HG03108 (cell line): ENCODE measurements at regions not wholly inside any gene's neighbourhood (a gene's known extent, or its start where the extent isn't known, plus 50 kb on each side); places are given as distances from the start of the nearest gene placed in this dataset.
"Not testable (repeated sequence)": the region's sequence is repeated elsewhere in the genome, so short reads cannot be mapped to it uniquely, and the experiment has no call there.

Source experiments
- ATAC-seq: cut with Tn5 transposase; IDR thresholded peaks from one replicate; pipeline ENCODE4 v1.9.1; 2021; ENCODE audit warnings: moderate library complexity; ENCODE audit not compliant: unreplicated experiment

DNA sequence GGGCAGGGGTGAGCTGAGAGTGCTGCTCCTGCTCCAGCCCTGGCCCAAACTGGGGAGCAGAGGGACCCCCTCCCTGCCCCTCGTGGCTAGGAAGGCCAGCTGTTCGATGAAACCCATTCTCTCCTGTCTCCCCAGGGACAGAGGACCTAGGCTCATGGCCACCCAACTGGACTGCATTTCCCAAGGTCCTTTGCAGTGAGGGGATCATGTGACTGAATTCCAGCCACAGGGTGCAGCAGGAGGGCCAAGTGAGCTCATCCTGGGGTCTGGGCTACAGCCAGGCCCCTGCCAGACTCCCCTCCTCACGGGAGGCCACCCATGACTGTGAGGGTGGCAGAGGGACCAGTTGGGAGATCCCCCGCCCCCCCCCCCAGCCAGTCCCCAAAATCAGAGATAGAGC lies 777.6 kb downstream of the TBC1D22A start:
- no peak for ATAC-seq

DNA sequence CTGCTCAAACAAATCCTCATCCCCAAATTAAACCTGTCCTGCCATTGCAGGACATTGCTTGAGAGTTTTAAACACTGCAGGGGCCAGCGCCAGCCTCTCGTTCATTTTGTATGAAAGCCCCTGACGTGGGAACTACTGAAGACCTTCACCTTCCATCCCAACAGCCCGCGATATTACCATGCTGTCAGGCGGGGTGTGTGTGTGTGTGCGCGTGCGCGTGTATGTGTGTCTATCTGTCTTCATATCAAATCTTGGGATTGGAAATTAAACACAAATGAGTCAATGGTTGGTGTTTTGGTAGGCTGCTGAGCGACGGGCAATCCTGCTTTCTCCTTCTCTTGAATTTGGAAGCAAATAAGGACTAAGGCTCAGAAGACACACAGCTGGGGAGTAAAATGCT lies 776.9 kb downstream of the TBC1D22A start:
- ATAC-seq, result no peak

DNA sequence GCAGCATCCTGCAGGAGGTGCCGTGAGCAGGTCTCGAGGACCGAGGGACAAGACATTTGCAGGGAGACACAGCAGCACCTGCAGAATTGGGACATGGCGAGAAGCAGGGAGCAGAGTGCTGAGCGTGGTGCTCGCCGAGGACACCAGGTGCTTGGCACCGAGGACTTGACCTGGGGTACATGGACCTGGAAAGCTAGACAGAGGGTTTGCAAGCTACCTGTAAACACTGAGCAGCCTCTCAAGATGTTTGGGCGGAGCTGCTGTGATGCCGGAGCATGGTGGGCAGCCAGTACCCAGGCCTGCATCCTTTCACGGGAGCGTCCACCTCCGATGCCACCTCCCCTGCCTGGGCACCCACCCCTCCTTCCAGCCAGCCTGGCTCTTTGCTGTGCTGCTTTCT lies 773.2 kb downstream of the TBC1D22A start:
- ATAC-seq, result no peak

DNA sequence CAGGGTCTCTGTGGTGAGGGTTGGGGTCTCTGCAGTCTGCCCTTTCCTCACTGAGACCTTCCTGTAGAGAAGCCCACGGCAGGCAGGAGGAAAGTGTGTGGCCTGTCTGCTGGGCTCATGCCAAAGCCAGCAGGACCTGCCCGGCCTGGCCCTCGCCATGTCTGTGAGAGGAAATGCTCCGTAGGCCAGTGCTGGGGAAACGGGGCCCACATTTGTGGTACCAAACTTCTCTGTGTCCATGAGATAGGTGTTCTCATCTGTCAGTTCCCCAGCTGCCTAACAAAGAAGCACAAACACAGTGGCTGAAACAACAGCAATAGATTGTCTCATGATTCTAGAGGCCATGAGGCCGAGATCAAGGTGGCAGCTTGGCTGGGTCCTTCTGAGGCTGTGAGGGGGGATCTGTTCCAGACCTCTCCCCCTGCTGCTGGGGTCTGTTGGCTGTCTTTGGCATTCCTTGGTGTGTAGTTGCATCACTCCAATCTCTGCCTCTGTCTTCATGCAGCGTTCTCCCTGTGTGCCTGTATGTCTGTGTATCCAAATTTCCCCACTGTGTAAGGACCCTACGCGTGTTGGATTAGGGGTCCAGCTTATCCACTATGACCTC lies 772.5 kb downstream of the TBC1D22A start:
- ATAC-seq, result no peak

DNA sequence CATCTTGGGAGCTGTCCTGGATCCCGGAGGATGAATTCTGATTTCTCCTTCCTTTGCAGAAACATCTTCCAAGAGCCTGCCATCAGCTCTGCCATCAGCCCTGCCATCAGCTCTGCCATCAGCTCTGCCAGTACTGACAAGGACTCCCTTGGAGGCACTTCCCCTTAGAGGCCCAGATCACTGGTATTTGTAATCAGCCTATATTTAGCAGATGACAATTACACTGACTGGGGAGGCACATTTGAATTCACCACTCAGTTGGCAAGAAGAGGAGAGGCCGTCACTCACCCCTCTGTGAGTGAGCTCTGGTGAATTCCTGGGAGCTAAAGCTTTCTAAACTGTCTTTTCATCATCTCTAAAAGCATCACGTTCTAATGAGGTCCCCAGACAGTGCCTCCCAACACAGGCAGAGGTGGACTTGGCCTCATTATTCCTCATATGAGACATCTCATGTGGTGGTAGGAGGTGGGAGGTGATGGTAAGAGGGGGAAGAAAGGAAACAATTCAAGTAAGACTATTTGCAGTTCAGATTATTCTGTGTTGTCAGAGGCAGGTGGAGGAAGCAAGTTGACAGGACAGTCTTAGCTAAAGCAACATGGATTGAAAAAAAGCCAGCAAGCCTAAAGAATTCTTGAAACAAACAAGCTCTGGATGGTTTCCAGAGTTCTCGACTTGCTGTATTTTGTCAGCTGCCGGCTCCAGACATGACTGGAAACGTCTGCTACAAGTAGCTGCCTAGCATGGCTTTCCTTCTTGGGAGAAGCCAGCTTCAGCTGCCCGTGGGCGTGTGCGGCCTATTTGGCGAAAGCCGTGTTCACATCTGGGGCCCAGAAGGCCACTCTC lies 771.7 kb downstream of the TBC1D22A start:
- ATAC-seq, result no peak

DNA sequence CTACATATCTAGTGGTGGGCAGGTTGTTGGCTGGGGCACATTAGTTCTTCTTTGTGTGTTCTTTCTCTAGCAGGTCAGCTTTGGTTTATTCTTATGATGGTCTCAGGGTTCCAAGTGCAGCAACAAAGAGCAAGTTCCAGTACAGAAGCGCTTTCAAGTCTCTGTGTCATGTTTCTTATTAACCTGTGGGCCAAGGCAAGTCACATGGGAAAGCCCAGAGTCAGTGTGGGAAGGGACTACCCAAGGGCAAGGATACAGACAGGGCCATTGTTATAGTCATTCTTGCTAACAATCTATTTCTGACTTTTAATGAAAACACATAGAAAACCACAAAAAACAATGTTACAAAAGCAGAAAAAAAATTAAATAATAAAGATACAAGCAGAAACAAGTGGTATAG lies 754.6 kb downstream of the TBC1D22A start:
- no peak for ATAC-seq

DNA sequence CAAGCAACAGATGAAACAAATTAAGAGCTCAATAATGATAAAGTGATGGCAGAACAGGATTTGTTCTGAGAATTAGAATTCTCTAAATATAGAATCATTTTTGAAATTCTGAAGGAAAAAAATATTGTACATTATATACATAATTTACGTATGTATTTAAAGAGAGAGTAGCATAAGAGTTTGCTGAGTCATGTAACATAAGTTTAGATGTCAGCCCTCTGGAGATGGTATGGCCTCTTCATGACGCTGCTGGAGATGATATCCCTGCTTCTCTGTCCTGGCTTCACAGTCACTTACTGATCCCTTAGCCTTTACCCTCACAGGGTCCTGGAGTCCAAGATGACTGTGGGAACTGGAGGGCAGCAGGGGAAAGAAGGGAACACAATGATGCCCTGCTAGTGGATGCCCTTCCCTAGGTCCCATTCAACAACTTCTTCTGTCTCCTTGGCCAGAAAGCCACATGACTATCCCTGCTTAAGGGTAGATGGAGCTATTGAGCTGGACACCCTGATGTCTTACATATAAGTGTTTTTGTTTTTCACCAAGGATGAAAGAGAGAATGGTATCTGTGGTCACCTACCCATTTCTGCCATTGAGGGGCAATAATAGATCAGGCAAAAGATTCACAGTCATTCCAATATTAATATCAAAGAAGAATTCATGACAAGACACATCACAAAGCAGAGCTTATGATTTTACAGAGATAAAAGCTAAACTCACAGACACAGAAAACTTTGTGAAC lies 753.1 kb downstream of the TBC1D22A start:
- no peak for ATAC-seq

DNA sequence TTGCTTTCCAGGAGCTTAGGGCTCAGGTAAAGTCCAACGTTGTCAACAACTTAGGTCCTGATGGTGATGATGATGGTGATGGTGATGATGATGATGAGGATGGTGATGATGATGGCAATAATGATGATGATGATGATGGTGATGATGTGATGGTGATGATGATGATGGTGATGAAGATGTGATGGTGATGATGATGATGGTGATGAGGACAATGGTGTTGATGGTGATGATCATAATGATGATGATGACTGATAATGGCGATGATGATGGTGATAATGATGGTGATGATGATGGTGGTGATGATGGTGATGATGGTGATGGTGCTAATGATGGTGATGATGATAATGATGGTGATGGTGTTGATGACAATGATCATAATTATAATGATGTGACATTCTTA lies 750.2 kb downstream of the TBC1D22A start:
- ATAC-seq, result no peak

DNA sequence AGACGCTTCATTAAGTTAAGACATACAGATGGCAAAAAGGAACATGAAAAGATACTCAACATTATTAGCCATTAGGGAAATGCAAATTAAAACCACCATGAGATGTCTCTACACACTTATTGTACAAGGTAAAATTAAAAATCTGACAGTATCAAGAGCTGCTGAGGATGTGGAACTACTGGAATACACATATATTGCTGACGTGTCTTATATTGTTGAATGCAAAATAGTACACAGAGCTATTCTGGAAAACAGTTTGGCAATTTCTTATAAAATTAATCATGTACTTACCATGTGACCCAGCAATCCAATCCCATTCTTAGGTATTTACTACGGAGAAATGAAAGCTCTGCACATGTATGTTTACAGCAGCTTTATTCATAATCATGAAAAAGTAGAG lies 742.5 kb downstream of the TBC1D22A start:
- ATAC-seq, result no peak

DNA sequence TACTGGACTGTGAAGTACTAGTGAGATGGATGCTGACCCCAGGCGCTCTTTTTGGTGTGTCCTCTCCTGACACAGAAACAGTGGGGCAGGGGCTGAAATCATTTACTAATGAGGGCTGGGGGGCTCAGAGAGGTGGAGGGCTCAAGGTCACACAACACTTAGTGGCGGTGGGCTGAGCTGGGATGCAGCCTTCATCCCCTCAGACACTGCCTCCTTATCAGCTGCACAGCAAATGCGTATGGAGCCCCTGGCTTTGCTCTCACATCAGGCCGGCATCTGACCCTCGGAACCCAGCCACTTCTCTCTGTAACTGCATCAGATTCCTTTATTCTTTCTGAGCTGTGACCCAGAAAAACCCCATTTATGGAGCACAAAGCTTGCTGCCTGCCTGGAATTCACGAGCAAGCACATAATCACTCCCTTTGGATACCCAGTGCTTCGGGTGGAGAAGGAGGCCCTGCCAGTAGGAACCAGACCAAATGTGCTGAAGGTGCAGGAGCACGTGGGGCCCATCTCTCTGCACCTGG lies 736.6 kb downstream of the TBC1D22A start:
- no peak for ATAC-seq

DNA sequence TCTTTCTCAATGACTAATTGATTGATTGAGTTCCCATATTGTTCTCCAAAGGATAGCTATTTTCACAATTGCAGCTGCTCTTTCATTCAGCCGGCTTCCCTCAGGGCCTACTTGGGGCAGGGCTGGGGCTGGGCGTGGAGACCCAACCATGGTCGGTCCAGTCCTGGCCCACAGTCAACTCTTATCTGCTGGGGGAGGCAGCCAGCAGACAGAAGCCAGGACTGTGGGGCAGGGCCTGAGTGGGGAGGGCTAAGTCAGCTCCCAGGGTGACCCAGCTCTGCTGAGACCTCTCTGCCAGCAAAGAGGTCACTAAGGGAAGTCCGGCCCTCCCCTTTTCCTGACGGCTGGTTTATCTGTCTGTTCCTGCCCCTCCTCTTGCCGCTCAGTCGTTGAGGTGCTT lies 735.2 kb downstream of the TBC1D22A start:
- no peak for ATAC-seq

DNA sequence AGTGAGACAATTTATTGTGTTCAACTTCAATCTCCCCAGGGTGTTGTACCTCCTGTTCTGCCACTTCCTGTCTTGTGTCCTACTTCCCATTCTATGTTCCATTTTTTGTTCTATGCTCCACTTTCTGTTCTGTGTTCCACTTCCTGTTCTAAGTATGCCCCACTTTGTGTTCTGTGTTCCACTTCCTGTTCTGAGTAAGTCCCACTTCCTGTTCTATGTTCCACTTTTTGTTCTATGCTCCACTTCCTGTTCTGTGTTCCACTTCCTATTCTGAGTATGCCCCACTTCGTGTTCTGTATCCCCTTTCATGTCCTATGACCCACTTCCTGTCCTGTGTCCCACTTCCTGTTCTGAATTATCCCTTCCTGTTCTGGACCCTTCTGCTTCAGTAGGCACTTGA lies 732.7 kb downstream of the TBC1D22A start:
- ATAC-seq, result no peak

DNA sequence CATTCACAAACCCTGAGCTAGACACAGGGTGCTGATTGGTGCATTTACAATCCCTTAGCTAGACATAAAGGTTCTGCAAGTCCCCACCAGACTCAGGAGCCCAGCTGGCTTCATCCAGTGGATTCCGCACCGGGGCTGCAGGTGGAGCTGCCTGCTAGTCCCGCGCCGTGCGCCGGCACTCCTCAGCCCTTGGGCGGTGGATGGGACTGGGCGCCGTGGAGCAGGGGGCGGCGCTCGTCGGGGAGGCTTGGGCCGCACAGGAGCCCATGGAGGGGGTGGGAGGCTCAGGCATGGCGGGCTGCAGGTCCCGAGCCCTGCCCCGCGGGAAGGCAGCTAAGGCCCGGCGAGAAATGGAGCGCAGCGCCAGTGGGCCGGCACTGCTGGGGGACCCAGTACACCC lies 725.7 kb downstream of the TBC1D22A start:
- not testable (repeated sequence) for ATAC-seq

DNA sequence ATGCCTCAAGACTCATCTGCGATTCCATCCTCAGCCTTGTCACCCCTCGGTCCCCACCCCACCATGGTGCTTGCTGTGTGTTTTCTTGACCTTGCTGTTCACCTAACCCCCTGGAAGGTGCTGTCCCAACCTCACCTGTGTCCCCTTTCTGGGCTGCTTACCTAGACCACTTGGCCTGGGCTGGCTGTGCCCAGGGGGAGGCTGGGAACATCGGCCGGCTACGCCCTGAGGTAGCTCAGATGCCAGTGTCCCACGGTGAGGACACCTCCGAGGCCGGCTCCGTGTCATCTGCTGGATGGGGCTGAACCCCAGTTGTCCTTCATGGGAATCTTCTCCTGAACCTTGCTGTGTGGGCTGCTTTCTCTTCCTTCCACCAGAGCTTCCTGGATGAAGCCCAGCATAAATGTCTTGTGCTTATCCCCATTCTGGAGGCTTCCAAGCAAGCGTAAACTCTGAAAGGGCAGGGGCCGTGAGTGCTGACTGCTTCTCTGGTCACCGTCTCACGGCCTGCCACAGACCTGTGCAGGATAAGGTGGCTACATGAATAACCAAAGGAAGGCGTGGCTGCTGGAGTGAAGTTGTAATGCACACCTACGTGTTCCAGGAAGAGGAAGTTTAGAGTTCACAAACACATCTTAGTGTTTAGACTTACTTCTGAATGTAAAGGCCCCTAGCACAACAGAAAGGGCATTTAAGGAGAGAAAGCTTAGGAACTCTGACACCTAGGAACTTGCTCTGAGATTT lies 724.3 kb downstream of the TBC1D22A start:
- ATAC-seq, result no peak

DNA sequence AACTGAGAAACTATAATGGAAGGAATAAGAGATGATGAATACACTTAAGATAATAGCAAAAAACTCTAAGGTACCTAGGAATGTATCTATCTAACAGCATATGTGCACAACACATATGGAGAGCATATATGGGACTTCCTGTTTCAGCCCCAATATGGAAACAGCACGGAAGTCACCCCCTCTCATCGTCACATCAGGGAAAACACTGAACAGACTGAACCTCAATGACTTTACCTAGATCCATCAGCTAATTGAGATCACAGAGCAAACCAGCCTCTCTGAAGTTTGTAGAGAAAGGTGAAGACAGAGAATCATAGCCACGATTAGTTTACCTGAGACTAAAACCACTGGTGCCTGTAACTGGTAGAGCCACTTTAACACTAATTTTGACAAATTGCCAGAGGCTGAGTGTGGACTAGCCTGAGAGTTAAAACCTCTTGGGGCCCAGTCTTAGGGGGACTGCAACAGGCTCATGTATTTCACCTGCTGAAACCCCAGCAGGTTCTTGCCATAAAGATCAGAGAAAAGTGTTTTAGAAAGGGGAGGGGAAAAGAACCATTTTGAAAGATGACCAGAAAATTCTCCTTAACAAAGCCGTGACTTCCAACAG lies 722.6 kb downstream of the TBC1D22A start:
- no peak for ATAC-seq

DNA sequence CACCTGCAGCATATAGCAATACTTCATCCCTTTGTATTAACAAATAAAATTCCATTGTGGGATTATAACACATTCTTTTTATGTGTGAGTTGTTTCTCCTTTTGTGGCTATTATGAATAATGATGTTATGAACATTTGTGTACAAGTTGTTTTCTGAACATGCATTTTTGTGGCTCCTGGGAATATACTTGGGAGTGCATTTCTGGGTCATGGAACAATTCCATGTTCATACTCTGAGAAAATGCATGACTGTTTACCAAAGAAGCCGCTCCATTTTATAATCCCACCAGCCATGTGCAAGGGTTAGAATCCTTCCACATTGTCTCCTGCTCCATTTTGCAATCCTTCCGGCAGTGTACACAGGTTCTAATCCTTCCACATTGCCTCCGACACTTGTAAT lies 713.8 kb downstream of the TBC1D22A start:
- no peak for ATAC-seq

DNA sequence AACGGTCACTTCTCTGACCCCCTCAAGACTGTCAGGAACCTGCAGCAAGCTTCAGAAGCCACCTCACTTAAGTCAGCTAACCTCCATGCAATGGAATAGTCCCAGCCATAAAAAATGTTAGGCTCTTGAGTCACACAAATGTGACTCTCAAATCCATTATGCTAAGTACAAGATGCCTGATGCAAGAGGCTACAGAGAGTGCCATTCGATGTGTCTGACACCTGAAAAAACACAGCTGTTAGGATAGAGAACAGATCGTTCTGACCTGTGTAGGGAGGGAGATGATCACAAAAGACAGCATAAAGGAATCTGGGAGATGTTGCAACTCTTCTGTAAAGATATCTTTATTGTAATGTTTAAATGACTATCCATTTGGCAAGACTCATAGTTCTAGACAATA lies 712.4 kb downstream of the TBC1D22A start:
- ATAC-seq, result no peak

DNA sequence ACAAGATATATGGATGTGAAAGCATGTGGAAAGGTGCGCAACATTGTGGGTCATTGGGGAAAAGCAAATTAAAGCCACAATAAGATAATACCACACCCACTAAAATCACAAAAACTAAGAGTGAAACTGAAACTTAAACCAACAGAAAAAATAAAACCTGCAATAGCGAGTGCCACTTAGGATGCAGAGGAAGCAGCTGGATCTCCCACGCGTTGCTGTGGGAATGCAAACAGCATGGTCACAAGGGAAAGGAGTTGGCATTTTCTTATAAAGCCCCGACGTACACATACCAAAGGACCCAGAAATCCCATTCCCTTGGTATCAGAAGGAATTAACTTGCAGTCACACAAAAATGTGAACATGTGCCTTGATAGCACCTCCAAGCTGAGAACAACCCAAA lies 712.0 kb downstream of the TBC1D22A start:
- ATAC-seq, result no peak

DNA sequence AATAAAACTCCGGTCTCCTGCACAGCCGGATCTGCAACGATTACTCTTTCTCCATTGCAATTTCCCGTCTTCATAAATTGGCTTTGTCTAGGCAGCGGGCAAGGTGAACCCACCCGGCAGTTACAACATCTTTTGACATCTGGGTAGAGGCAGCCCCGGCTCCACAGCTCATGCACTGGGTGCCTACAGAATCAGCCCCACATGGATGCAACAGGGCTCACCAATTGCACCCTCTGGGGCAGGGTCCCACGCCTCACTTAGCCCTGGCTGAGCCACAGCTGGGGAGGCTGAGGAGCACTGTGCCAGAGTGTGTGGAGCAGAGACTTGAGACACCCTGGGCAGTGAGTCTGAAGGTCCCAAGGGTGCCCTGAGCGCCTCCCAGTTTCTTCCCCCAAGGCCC lies 710.2 kb downstream of the TBC1D22A start:
- no peak for ATAC-seq

DNA sequence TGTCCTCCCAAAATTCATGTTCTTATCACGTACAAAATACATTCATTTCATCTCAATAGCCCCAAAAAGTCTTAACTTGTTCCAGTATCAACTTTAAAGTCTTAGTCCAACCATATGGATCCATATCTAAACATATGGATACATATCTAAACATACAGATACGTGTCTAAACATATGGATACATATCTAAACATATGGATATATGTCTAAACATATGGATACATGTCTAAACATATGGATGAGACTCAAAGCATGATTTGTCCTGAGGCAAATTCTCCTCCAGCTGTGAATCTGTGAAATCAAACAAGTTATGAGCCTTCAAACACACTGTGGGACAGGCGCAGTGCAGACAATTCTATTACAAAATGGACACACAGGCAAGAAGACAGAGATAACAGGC lies 709.0 kb downstream of the TBC1D22A start:
- ATAC-seq, result no peak

DNA sequence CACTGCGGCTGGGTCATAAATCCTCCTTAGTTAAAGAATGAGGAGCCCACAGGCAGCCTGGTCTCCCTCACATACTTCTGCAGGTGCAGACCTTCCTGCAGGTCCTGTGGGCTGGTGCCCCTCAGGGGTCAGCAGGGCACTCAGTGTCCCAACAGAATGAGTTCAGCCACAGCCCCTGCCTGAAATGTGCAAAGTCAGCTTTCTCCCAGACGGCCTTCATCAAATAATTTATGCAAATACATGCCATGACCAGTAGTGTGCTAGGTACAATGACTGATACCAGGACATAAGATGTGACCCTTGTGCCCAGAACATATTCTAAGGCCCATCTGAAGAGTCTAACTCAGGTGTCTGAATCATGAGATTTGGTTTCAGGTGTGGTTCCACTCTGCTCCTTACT lies 703.4 kb downstream of the TBC1D22A start:
- ATAC-seq, result no peak
